GM23338 (cell line): ENCODE measurements at regions not wholly inside any gene's neighbourhood (a gene's known extent, or its start where the extent isn't known, plus 50 kb on each side); places are given as distances from the start of the nearest gene placed in this dataset.

Source experiments
- ATAC-seq: fragments of 200-7000 bp; cut with Tn5 transposase; 3 replicates; pipeline ENCODE4 v1.9.1; 2020
- DNase-seq: peaks from one replicate; pipeline ENCODE4 v3.0.0-alpha.2; 2015; ENCODE audit warnings: low spot score
- H2AFZ ChIP-seq: fragments of 200-600 bp; sonication (generic); 2 replicates; pipeline ENCODE4 v1.8.0; 2016; ENCODE audit warnings: antibody characterized with exemption, mild to moderate bottlenecking, moderate library complexity
- H3F3A ChIP-seq: fragments of 200-600 bp; sonication (generic); replicated peaks from 2 replicates; pipeline ENCODE4 v1.8.0; 2017; ENCODE audit warnings: antibody characterized with exemption, mixed run types, low read depth
- H3K27ac ChIP-seq: fragments of 200-600 bp; sonication (generic); 2 replicates; pipeline ENCODE4 v1.6.1; 2016; ENCODE audit warnings: low read depth
- H3K27me3 ChIP-seq: fragments of 200-600 bp; sonication (generic); 2 replicates; pipeline ENCODE4 v1.8.0; 2016; ENCODE audit warnings: mild to moderate bottlenecking, mixed run types, moderate library complexity; ENCODE audit not compliant: insufficient read depth
- H3K36me3 ChIP-seq: fragments of 200-600 bp; sonication (generic); 2 replicates; pipeline ENCODE4 v1.8.0; 2016; ENCODE audit warnings: mild to moderate bottlenecking; ENCODE audit not compliant: insufficient read depth
- H3K4me1 ChIP-seq: fragments of 200-600 bp; sonication (generic); 2 replicates; pipeline ENCODE4 v1.8.0; 2016; ENCODE audit warnings: mild to moderate bottlenecking, moderate library complexity; ENCODE audit not compliant: insufficient read depth
- H3K4me2 ChIP-seq: fragments of 200-600 bp; sonication (generic); 2 replicates; pipeline ENCODE4 v1.7.1; 2017; ENCODE audit warnings: mixed run types
- H3K4me3 ChIP-seq: fragments of 200-600 bp; sonication (generic); 2 replicates; pipeline ENCODE4 v1.6.1; 2016; ENCODE audit warnings: mixed run types
- H3K79me2 ChIP-seq: fragments of 200-600 bp; sonication (generic); replicated peaks from 2 replicates; pipeline ENCODE4 v1.8.0; 2017; ENCODE audit warnings: mild to moderate bottlenecking; ENCODE audit not compliant: insufficient read depth
- H3K9me2 ChIP-seq: fragments of 200-600 bp; sonication (generic); 2 replicates; pipeline ENCODE4 v1.8.0; 2017; ENCODE audit not compliant: insufficient read depth
- H4K20me1 ChIP-seq: fragments of 200-600 bp; sonication (generic); replicated peaks from 2 replicates; pipeline ENCODE4 v1.8.0; 2017; ENCODE audit warnings: mild to moderate bottlenecking; ENCODE audit not compliant: insufficient read depth
- H3K27ac Mint-ChIP-seq: 2 replicates; pipeline ENCODE4 v1.8.0; 2020; ENCODE audit warnings: inconsistent platforms, mild to moderate bottlenecking, moderate library complexity, mixed read lengths
- H3K27me3 Mint-ChIP-seq: 3 replicates; pipeline ENCODE4 v1.8.0; 2022; ENCODE audit warnings: low read depth, mild to moderate bottlenecking, moderate library complexity, mixed read lengths, inconsistent platforms; ENCODE audit not compliant: insufficient read depth, poor library complexity
- H3K36me3 Mint-ChIP-seq: 3 replicates; pipeline ENCODE4 v1.8.0; 2021; ENCODE audit warnings: low read depth, mild to moderate bottlenecking, inconsistent platforms, moderate library complexity, mixed read lengths
- H3K4me1 Mint-ChIP-seq: 3 replicates; pipeline ENCODE4 v1.8.0; 2020; ENCODE audit warnings: mild to moderate bottlenecking, inconsistent platforms, mixed read lengths
- H3K4me3 Mint-ChIP-seq: 3 replicates; pipeline ENCODE4 v1.8.0; 2021; ENCODE audit warnings: moderate library complexity, mild to moderate bottlenecking, inconsistent platforms, mixed read lengths
- H3K9me3 Mint-ChIP-seq: 3 replicates; pipeline ENCODE4 v1.8.0; 2020; ENCODE audit warnings: moderate library complexity, mild to moderate bottlenecking, inconsistent platforms, mixed read lengths
- CREB1 ChIP-seq: fragments of 250-450 bp; sonication (Bioruptor Pico); IDR thresholded peaks from 2 replicates; pipeline ENCODE4 v1.5.0; 2020; ENCODE audit warnings: low read depth, mild to moderate bottlenecking, moderate library complexity
- EZH2 ChIP-seq: fragments of 200-600 bp; sonication (generic); IDR thresholded peaks from one replicate; pipeline ENCODE4 v1.8.0; 2017; ENCODE audit warnings: antibody characterized with exemption, mild to moderate bottlenecking, low read depth; ENCODE audit not compliant: unreplicated experiment
- EZH2phosphoT487 ChIP-seq: fragments of 200-600 bp; sonication (generic); IDR thresholded peaks from one replicate; pipeline ENCODE4 v1.8.1; 2018; ENCODE audit warnings: antibody characterized with exemption; ENCODE audit not compliant: unreplicated experiment
- JUNB ChIP-seq: IDR thresholded peaks from one replicate; pipeline ENCODE4 v1.6.1; 2016; ENCODE audit warnings: antibody characterized with exemption; ENCODE audit not compliant: unreplicated experiment
- NANOG ChIP-seq: IDR thresholded peaks from 2 replicates; pipeline ENCODE4 v1.6.1; 2016; ENCODE audit warnings: antibody characterized with exemption, borderline replicate concordance
- POLR2AphosphoS5 ChIP-seq: IDR thresholded peaks from 2 replicates; pipeline ENCODE4 v1.6.1; 2016; ENCODE audit warnings: antibody characterized with exemption, low read depth
- STAT1 ChIP-seq: IDR thresholded peaks from one replicate; pipeline ENCODE4 v1.6.1; 2016; ENCODE audit warnings: antibody characterized with exemption; ENCODE audit not compliant: unreplicated experiment
- ZNF114 ChIP-seq: fragments of 250-450 bp; sonication (Bioruptor Pico); IDR thresholded peaks from 2 replicates; pipeline ENCODE4 v1.5.0; 2020; ENCODE audit warnings: mild to moderate bottlenecking, moderate library complexity
- ZNF331 ChIP-seq: fragments of 250-450 bp; sonication (Bioruptor Pico); IDR thresholded peaks from 2 replicates; pipeline ENCODE4 v1.5.0; 2020; ENCODE audit warnings: low read depth, mild to moderate bottlenecking, moderate library complexity
- TF ChIP-seq, protein P1 (sequence below): IDR thresholded peaks from 2 replicates; pipeline ENCODE4 v1.6.1; 2016; ENCODE audit warnings: antibody characterized with exemption
- TF ChIP-seq, protein P2 (sequence below), 2 experiments: fragments of 200-600 bp in 1 of 2; sonication (generic) in 1 of 2; conservative IDR thresholded peaks; 2 replicates each; pipeline versions ENCODE4 v1.5.1 to v1.6.1; 2016 to 2017; ENCODE audit warnings: antibody characterized with exemption in 2 of 2, low read depth in 2 of 2, mild to moderate bottlenecking in 2 of 2, moderate library complexity in 1 of 2
- TF ChIP-seq, protein P3 (sequence below): IDR thresholded peaks from one replicate; pipeline ENCODE4 v1.6.1; 2018; ENCODE audit warnings: antibody characterized with exemption; ENCODE audit not compliant: unreplicated experiment
- TF ChIP-seq, protein P4 (sequence below): fragments of 250-450 bp; sonication (Bioruptor Pico); IDR thresholded peaks from 2 replicates; pipeline ENCODE4 v1.5.0; 2020; ENCODE audit warnings: mild to moderate bottlenecking, moderate library complexity

DNA sequence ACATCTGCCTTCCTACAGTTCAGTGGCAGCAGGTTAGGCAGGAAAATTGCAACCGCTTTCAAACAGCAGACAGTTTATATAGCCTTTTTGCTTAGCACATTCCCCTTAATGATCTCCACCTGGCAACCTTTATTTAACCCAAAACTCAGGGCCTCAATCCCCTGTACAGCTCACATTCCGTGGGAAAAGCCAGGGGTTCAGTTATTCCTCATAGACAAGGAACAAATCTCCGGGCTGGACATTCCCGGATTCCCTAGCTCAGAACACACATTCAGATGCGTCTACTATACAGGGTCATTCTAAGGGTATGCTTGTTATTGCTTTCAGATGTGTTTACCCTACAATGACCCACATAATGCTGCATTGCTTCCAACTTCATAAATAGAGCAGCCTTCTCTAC lies 73.8 kb upstream of the DCN start:
- H3F3A ChIP-seq: no peaks in the 10 kb centered on the region
- H2AFZ ChIP-seq: no peak overlapping the region
- H3K4me1 ChIP-seq: no peaks in the 10 kb centered on the region
- no peaks in the 10 kb centered on the region for H3K79me2 ChIP-seq
- H4K20me1 ChIP-seq: no peaks in the 10 kb centered on the region
- no peaks in the 10 kb centered on the region for H3K36me3 Mint-ChIP-seq
- no peak overlapping the region for H3K4me3 ChIP-seq
- no peaks in the 10 kb centered on the region for H3K27me3 Mint-ChIP-seq
- no peak overlapping the region for H3K4me2 ChIP-seq
- TF ChIP-seq CREB1 (no peak), EZH2 (no peak), NANOG (no peak), EZH2phosphoT487 (no peak), ZNF114 (CRISPR knock-in tag) (no peak), POLR2AphosphoS5 (no peak), JUNB (no peak), ZNF331 (CRISPR knock-in tag) (no peak), STAT1 (no peak)
- TF ChIP-seq, protein P1, sequence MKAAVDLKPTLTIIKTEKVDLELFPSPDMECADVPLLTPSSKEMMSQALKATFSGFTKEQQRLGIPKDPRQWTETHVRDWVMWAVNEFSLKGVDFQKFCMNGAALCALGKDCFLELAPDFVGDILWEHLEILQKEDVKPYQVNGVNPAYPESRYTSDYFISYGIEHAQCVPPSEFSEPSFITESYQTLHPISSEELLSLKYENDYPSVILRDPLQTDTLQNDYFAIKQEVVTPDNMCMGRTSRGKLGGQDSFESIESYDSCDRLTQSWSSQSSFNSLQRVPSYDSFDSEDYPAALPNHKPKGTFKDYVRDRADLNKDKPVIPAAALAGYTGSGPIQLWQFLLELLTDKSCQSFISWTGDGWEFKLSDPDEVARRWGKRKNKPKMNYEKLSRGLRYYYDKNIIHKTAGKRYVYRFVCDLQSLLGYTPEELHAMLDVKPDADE: no peak
- TF ChIP-seq, protein P2, sequence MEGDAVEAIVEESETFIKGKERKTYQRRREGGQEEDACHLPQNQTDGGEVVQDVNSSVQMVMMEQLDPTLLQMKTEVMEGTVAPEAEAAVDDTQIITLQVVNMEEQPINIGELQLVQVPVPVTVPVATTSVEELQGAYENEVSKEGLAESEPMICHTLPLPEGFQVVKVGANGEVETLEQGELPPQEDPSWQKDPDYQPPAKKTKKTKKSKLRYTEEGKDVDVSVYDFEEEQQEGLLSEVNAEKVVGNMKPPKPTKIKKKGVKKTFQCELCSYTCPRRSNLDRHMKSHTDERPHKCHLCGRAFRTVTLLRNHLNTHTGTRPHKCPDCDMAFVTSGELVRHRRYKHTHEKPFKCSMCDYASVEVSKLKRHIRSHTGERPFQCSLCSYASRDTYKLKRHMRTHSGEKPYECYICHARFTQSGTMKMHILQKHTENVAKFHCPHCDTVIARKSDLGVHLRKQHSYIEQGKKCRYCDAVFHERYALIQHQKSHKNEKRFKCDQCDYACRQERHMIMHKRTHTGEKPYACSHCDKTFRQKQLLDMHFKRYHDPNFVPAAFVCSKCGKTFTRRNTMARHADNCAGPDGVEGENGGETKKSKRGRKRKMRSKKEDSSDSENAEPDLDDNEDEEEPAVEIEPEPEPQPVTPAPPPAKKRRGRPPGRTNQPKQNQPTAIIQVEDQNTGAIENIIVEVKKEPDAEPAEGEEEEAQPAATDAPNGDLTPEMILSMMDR (conservative IDR thresholded peaks at IDR 0.05; ENCODE audit: low read depth in 2 of 2): no peak
- TF ChIP-seq, protein P3, sequence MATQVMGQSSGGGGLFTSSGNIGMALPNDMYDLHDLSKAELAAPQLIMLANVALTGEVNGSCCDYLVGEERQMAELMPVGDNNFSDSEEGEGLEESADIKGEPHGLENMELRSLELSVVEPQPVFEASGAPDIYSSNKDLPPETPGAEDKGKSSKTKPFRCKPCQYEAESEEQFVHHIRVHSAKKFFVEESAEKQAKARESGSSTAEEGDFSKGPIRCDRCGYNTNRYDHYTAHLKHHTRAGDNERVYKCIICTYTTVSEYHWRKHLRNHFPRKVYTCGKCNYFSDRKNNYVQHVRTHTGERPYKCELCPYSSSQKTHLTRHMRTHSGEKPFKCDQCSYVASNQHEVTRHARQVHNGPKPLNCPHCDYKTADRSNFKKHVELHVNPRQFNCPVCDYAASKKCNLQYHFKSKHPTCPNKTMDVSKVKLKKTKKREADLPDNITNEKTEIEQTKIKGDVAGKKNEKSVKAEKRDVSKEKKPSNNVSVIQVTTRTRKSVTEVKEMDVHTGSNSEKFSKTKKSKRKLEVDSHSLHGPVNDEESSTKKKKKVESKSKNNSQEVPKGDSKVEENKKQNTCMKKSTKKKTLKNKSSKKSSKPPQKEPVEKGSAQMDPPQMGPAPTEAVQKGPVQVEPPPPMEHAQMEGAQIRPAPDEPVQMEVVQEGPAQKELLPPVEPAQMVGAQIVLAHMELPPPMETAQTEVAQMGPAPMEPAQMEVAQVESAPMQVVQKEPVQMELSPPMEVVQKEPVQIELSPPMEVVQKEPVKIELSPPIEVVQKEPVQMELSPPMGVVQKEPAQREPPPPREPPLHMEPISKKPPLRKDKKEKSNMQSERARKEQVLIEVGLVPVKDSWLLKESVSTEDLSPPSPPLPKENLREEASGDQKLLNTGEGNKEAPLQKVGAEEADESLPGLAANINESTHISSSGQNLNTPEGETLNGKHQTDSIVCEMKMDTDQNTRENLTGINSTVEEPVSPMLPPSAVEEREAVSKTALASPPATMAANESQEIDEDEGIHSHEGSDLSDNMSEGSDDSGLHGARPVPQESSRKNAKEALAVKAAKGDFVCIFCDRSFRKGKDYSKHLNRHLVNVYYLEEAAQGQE: no peak
- TF ChIP-seq, protein P4, sequence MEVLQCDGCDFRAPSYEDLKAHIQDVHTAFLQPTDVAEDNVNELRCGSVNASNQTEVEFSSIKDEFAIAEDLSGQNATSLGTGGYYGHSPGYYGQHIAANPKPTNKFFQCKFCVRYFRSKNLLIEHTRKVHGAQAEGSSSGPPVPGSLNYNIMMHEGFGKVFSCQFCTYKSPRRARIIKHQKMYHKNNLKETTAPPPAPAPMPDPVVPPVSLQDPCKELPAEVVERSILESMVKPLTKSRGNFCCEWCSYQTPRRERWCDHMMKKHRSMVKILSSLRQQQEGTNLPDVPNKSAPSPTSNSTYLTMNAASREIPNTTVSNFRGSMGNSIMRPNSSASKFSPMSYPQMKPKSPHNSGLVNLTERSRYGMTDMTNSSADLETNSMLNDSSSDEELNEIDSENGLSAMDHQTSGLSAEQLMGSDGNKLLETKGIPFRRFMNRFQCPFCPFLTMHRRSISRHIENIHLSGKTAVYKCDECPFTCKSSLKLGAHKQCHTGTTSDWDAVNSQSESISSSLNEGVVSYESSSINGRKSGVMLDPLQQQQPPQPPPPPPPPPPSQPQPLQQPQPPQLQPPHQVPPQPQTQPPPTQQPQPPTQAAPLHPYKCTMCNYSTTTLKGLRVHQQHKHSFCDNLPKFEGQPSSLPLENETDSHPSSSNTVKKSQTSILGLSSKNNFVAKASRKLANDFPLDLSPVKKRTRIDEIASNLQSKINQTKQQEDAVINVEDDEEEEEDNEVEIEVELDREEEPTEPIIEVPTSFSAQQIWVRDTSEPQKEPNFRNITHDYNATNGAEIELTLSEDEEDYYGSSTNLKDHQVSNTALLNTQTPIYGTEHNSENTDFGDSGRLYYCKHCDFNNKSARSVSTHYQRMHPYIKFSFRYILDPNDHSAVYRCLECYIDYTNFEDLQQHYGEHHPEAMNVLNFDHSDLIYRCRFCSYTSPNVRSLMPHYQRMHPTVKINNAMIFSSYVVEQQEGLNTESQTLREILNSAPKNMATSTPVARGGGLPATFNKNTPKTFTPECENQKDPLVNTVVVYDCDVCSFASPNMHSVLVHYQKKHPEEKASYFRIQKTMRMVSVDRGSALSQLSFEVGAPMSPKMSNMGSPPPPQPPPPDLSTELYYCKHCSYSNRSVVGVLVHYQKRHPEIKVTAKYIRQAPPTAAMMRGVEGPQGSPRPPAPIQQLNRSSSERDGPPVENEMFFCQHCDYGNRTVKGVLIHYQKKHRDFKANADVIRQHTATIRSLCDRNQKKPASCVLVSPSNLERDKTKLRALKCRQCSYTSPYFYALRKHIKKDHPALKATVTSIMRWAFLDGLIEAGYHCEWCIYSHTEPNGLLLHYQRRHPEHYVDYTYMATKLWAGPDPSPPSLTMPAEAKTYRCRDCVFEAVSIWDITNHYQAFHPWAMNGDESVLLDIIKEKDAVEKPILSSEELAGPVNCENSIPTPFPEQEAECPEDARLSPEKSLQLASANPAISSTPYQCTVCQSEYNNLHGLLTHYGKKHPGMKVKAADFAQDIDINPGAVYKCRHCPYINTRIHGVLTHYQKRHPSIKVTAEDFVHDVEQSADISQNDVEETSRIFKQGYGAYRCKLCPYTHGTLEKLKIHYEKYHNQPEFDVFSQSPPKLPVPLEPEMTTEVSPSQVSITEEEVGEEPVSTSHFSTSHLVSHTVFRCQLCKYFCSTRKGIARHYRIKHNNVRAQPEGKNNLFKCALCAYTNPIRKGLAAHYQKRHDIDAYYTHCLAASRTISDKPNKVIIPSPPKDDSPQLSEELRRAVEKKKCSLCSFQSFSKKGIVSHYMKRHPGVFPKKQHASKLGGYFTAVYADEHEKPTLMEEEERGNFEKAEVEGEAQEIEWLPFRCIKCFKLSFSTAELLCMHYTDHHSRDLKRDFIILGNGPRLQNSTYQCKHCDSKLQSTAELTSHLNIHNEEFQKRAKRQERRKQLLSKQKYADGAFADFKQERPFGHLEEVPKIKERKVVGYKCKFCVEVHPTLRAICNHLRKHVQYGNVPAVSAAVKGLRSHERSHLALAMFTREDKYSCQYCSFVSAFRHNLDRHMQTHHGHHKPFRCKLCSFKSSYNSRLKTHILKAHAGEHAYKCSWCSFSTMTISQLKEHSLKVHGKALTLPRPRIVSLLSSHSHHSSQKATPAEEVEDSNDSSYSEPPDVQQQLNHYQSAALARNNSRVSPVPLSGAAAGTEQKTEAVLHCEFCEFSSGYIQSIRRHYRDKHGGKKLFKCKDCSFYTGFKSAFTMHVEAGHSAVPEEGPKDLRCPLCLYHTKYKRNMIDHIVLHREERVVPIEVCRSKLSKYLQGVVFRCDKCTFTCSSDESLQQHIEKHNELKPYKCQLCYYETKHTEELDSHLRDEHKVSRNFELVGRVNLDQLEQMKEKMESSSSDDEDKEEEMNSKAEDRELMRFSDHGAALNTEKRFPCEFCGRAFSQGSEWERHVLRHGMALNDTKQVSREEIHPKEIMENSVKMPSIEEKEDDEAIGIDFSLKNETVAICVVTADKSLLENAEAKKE: no peak
- peaks cover 5% of the 10 kb centered on the region; the same call in 1 of the 2 replicates for H3K9me2 ChIP-seq
- H3K27ac ChIP-seq: no peak overlapping the region
- no peak overlapping the region for H3K4me3 Mint-ChIP-seq
- no peak for ATAC-seq
- no peak for DNase-seq
- H3K36me3 ChIP-seq: no peaks in the 10 kb centered on the region
- H3K9me3 Mint-ChIP-seq: no peaks in the 10 kb centered on the region; the same call in 2 of the 3 replicates
- H3K27ac Mint-ChIP-seq: no peak overlapping the region
- no peaks in the 10 kb centered on the region for H3K4me1 Mint-ChIP-seq
- no peaks in the 10 kb centered on the region for H3K27me3 ChIP-seq
